ENCODE measurements at regions not wholly inside any gene's neighbourhood (a gene's known extent, or its start where the extent isn't known, plus 50 kb on each side); places are given as distances from the start of the nearest gene placed in this dataset.

DNA sequence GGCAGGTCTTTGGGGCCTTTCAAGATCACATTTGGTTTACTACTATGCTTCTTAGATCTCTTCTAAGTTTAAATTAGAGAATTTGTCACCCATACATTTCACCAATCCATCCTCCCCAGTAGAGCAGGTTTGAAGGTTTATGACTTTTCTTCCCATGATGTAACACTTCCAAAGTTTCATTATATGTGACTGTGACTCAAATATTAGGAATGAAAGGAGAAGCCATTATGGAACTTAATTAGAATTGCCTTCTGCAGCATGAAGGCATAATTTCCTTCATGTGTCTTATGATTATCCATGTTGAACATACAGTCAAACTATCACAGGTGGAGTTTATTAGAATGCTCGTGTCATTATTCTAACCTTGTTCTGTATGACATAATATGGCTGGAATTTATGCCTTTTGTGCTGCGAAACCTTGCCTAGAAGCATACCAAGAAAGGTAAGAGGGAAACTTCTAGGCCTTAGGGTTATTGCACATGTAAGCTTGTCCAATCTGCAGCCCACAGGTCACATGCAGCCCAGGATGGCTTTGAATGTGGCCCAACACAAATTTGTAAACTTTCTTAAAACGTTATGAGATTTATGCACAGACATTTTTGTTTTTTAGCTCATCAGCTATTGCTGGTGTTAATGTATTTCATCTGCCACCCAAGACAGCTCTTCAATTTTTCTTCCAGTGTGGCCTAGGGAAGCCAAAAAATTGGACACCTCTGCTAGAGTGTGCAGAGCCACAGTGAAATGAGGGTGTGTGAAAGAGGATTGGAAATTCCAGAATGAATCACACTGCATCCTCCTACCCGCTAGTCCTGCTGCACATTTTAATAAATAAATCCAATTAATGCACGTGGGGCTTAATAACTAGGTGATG, 133.6 kb downstream of the TMEM26 start:
- H3K9me3 ChIP-seq (ENCODE audit: control insufficient read depth, insufficient read depth, low read length): no peaks in the 10 kb centered on the region
- no peak overlapping the region for H3K27ac ChIP-seq (ENCODE audit: low read depth, low read length)
- DNase-seq (ENCODE audit: low read depth, low spot score): no peak
- TF ChIP-seq, protein P1, sequence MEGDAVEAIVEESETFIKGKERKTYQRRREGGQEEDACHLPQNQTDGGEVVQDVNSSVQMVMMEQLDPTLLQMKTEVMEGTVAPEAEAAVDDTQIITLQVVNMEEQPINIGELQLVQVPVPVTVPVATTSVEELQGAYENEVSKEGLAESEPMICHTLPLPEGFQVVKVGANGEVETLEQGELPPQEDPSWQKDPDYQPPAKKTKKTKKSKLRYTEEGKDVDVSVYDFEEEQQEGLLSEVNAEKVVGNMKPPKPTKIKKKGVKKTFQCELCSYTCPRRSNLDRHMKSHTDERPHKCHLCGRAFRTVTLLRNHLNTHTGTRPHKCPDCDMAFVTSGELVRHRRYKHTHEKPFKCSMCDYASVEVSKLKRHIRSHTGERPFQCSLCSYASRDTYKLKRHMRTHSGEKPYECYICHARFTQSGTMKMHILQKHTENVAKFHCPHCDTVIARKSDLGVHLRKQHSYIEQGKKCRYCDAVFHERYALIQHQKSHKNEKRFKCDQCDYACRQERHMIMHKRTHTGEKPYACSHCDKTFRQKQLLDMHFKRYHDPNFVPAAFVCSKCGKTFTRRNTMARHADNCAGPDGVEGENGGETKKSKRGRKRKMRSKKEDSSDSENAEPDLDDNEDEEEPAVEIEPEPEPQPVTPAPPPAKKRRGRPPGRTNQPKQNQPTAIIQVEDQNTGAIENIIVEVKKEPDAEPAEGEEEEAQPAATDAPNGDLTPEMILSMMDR (IDR thresholded peaks at IDR 0.05; ENCODE audit: low read depth, low read length): no peak
- H3K27me3 ChIP-seq (ENCODE audit: control insufficient read depth, insufficient read depth, low read length): no peaks in the 10 kb centered on the region
- ChIA-PET CTCF (no interaction called here), POLR2A (no interaction called here)
- no peak overlapping the region for H3K4me3 ChIP-seq (ENCODE audit: low read depth, low read length)

DNA sequence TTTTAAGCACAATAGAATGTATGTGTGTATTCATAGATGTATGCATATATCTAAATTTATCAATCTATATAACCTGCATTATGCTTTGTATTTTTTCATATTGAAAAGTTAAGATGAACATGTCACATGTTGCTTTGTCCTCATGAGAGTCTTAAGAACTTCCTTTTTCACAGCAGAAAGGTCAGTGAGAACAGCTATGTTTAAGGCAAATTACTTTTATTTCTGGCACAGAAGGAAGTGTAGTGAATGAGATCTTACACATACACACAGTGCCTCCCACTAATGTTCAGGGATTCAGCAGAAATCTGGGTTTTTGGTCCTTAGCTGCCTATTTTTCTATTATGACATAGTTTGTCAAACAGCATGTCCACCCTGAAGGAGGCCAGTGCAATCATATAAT, 134.8 kb downstream of the TMEM26 start:
- no peak overlapping the region for H3K27ac ChIP-seq (ENCODE audit: low read depth, low read length)
- H3K4me3 ChIP-seq (ENCODE audit: low read depth, low read length): no peak overlapping the region
- TF ChIP-seq, protein P1 (IDR thresholded peaks at IDR 0.05; ENCODE audit: low read depth, low read length): no peak
- ChIA-PET CTCF (no interaction called here), POLR2A (no interaction called here)
- H3K9me3 ChIP-seq (ENCODE audit: control insufficient read depth, insufficient read depth, low read length): no peaks in the 10 kb centered on the region
- no peak for DNase-seq (ENCODE audit: low read depth, low spot score)
- no peaks in the 10 kb centered on the region for H3K27me3 ChIP-seq (ENCODE audit: control insufficient read depth, insufficient read depth, low read length)

DNA sequence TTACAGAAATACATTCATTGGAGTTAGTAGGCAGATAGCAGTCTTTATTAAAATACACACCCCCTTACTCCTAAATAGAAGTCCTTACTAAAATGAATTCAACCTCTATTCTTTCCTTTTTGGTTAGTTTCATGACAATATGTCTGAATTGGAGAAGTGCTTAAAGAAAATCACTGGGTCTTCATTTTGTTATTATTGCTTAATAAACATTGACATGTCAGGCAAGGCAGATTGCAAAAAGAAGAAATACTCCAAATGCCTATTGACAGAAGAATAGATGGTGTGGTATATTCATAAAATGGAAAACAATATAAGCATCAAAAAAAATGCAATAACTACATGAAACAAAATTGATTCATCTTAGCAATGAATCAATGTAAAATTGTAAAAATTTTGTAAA, 135.5 kb downstream of the TMEM26 start:
- CTCF ChIA-PET: interaction anchor here (0.7 kb wide), 1 partner anchor 499 kb away, joined by 4 read pairs; no protein-coding TSS in a partner anchor
- TF ChIP-seq, protein P1 (IDR thresholded peaks at IDR 0.05; ENCODE audit: low read depth, low read length): no peak
- Histone ChIP-seq H3K27me3 (ENCODE audit: control insufficient read depth, insufficient read depth, low read length) (no peaks in the 10 kb centered on the region), H3K9me3 (ENCODE audit: control insufficient read depth, insufficient read depth, low read length) (no peaks in the 10 kb centered on the region), H3K27ac (ENCODE audit: low read depth, low read length) (no peak overlapping the region), H3K4me3 (ENCODE audit: low read depth, low read length) (no peak overlapping the region)
- POLR2A ChIA-PET: no interaction called here
- no peak for DNase-seq (ENCODE audit: low read depth, low spot score)

DNA sequence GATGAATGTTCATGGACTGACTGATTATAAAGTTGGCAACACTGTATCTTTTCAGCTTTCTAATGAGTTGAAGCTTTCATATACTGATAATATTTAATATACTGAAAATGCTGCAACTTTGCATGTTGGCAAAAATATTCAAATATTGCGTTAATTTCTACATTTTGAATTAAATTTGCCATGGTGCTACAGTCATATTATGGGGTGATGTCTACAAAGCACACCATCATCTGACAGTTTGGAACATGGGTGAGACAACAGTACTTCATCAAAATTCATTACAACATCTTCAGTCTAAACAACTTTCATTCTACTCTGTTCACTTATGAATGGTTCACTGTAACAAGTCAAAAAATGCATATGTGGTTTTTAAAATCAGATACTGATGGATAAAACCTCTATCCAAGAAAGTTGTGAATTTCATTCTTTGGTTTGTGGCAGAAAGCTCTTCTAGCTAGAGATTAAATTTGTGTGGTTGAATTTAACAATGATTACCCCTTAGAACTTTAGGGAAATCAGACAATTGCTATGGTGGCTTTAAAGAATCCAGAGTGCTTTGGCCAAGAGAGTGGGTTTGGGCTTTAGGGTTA, 136.4 kb downstream of the TMEM26 start:
- POLR2A ChIA-PET: no interaction called here
- TF ChIP-seq, protein P1 (IDR thresholded peaks at IDR 0.05; ENCODE audit: low read depth, low read length): no peak
- Histone ChIP-seq H3K27ac (ENCODE audit: low read depth, low read length) (no peak overlapping the region), H3K4me3 (ENCODE audit: low read depth, low read length) (no peak overlapping the region), H3K9me3 (ENCODE audit: control insufficient read depth, insufficient read depth, low read length) (no peaks in the 10 kb centered on the region), H3K27me3 (ENCODE audit: control insufficient read depth, insufficient read depth, low read length) (no peaks in the 10 kb centered on the region)
- no peak for DNase-seq (ENCODE audit: low read depth, low spot score)
- CTCF ChIA-PET: no interaction called here

DNA sequence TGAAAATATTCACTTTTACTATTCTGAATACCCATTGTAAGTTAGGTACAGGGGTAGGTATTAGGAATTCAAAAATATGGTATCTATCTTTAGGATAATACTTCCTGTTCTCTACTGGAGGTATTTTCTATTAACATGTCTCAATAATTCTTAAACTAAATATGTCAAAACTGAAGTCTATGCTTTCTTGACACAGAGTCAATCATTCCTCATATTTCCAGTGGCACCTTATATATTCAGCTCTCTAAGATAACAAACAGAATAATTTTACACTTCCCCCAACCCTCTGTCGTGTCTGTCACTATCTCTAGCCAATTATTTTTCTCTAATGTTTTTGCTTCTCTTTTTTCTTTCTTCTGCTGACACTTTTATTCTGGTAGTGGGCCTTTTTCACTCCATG, 138.9 kb downstream of the TMEM26 start:
- DNase-seq (ENCODE audit: low read depth, low spot score): no peak

More for the DNA sequence above, 138.9 kb downstream of the TMEM26 start:
- H3K4me3 ChIP-seq (ENCODE audit: low read depth, low read length): no peak overlapping the region
- TF ChIP-seq, protein P1 (IDR thresholded peaks at IDR 0.05; ENCODE audit: low read depth, low read length): no peak
- no peak overlapping the region for H3K27ac ChIP-seq (ENCODE audit: low read depth, low read length)
- no peaks in the 10 kb centered on the region for H3K9me3 ChIP-seq (ENCODE audit: control insufficient read depth, insufficient read depth, low read length)
- ChIA-PET CTCF (no interaction called here), POLR2A (no interaction called here)
- H3K27me3 ChIP-seq (ENCODE audit: control insufficient read depth, insufficient read depth, low read length): no peaks in the 10 kb centered on the region
